OCI-LY3 (cell line): ENCODE measurements at regions not wholly inside any gene's neighbourhood (a gene's known extent, or its start where the extent isn't known, plus 50 kb on each side); places are given as distances from the start of the nearest gene placed in this dataset.

Experiments used
- H2AFZ ChIP-seq: fragments of 200-600, 300-600 bp; shearing (Covaris generic); 2 replicates; pipeline ENCODE4 v1.6.0; 2014; ENCODE audit warnings: antibody characterized with exemption, low read depth, low read length
- H3K27ac ChIP-seq: fragments of 200-600, 300-600 bp; sonication (generic); 2 replicates; pipeline ENCODE4 v1.5.1; 2014; ENCODE audit warnings: mild to moderate bottlenecking, low read length, moderate library complexity, mixed read lengths
- H3K27me3 ChIP-seq: fragments of 200-600, 300-600 bp; sonication (generic); 2 replicates; pipeline ENCODE4 v1.6.1; 2014; ENCODE audit warnings: low read depth, low read length, mixed read lengths
- H3K36me3 ChIP-seq: fragments of 200-600, 300-600 bp; sonication (generic); replicated peaks from 2 replicates; pipeline ENCODE3; 2014; ENCODE audit warnings: low read depth, low read length, mixed read lengths
- H3K4me1 ChIP-seq: fragments of 300-600, 200-600 bp; sonication (generic); 2 replicates; pipeline ENCODE4 v1.6.1; 2014; ENCODE audit warnings: low read length, mixed read lengths
- H3K4me2 ChIP-seq: fragments of 200-600, 300-600 bp; sonication (generic); 2 replicates; pipeline ENCODE4 v1.6.1; 2014; ENCODE audit warnings: low read length, mixed read lengths
- H3K4me3 ChIP-seq: fragments of 300-600, 200-600 bp; sonication (generic); 2 replicates; pipeline ENCODE4 v1.5.1; 2014; ENCODE audit warnings: antibody characterized with exemption, mild to moderate bottlenecking, low read length, moderate library complexity
- H3K79me2 ChIP-seq: fragments of 300-600, 200-600 bp; shearing (Covaris generic); 2 replicates; pipeline ENCODE4 v1.6.1; 2014; ENCODE audit warnings: mild to moderate bottlenecking, low read length, mixed read lengths
- H3K9ac ChIP-seq: fragments of 300-600, 200-600 bp; shearing (Covaris generic); 2 replicates; pipeline ENCODE4 v1.6.0; 2014; ENCODE audit warnings: mild to moderate bottlenecking, low read length, moderate library complexity
- H3K9me3 ChIP-seq: fragments of 200-600, 300-600 bp; shearing (Covaris generic); 2 replicates; pipeline ENCODE4 v1.6.1; 2014; ENCODE audit warnings: low read length, mixed read lengths; ENCODE audit not compliant: insufficient read depth
- H4K20me1 ChIP-seq: fragments of 200-600, 300-600 bp; sonication (generic); 2 replicates; pipeline ENCODE4 v1.6.1; 2016; ENCODE audit warnings: low read length, mixed read lengths; ENCODE audit not compliant: insufficient read depth
- CTCF ChIP-seq: fragments of 200-600, 300-600 bp; sonication (generic); IDR thresholded peaks from 2 replicates; pipeline ENCODE4 v1.5.1; 2014; ENCODE audit warnings: antibody characterized with exemption, low read length, low read depth
- EZH2phosphoT487 ChIP-seq: fragments of 200-600 bp; shearing (Covaris generic); IDR thresholded peaks from 2 replicates; pipeline ENCODE4 v1.6.1; 2018; ENCODE audit warnings: antibody characterized with exemption, mixed run types, low read depth

- no peaks in the 10 kb centered on the region for H3K36me3 ChIP-seq
- TF ChIP-seq CTCF (no peak), EZH2phosphoT487 (no peak)
- H3K27me3 ChIP-seq, result no peaks in the 10 kb centered on the region; the same call in 1 of the 2 replicates
- no peak overlapping the region for H3K4me2 ChIP-seq
- no peak overlapping the region for H3K4me3 ChIP-seq
- H3K79me2 ChIP-seq, result no peaks in the 10 kb centered on the region
- no peak overlapping the region for H3K9ac ChIP-seq
- H3K4me1 ChIP-seq, result no peaks in the 10 kb centered on the region
- H2AFZ ChIP-seq, result no peak overlapping the region
- no peak overlapping the region for H3K27ac ChIP-seq
- H3K9me3 ChIP-seq, result no peaks in the 10 kb centered on the region
- H4K20me1 ChIP-seq, result no peaks in the 10 kb centered on the region
Measured at GRCh38 chr6:159493231-159493897, 199.7 kb downstream of the SOD2 start.

- Histone ChIP-seq H3K4me1 (no peaks in the 10 kb centered on the region), H3K27me3 (no peaks in the 10 kb centered on the region; the same call in 1 of the 2 replicates), H3K4me2 (no peak overlapping the region), H3K27ac (no peak overlapping the region), H3K9me3 (no peaks in the 10 kb centered on the region), H3K79me2 (no peaks in the 10 kb centered on the region), H2AFZ (no peak overlapping the region), H3K9ac (no peak overlapping the region), H3K36me3 (no peaks in the 10 kb centered on the region), H3K4me3 (no peak overlapping the region), H4K20me1 (no peaks in the 10 kb centered on the region)
- no peak for TF ChIP-seq CTCF
Measured at GRCh38 chr6:159490298-159490937, 202.6 kb downstream of the SOD2 start.

GRCh38 chr6:159487636-159488035, 205.4 kb downstream of the SOD2 start:
- Histone ChIP-seq H3K27me3 (peaks cover 6% of the 10 kb centered on the region), H3K79me2 (no peaks in the 10 kb centered on the region), H3K27ac (no peak overlapping the region), H3K9me3 (no peaks in the 10 kb centered on the region), H3K9ac (no peak overlapping the region), H3K4me1 (no peaks in the 10 kb centered on the region), H2AFZ (no peak overlapping the region), H3K36me3 (no peaks in the 10 kb centered on the region), H4K20me1 (no peaks in the 10 kb centered on the region), H3K4me2 (no peak overlapping the region), H3K4me3 (no peak overlapping the region)
- no peak for TF ChIP-seq EZH2phosphoT487
- no peak for TF ChIP-seq CTCF

- Histone ChIP-seq H3K27ac (no peak overlapping the region), H3K4me2 (no peak overlapping the region), H3K27me3 (peaks cover 13% of the 10 kb centered on the region), H2AFZ (no peak overlapping the region), H3K9me3 (no peaks in the 10 kb centered on the region), H3K4me1 (no peaks in the 10 kb centered on the region), H3K79me2 (no peaks in the 10 kb centered on the region), H4K20me1 (no peaks in the 10 kb centered on the region), H3K9ac (no peak overlapping the region), H3K36me3 (no peaks in the 10 kb centered on the region), H3K4me3 (no peak overlapping the region)
- TF ChIP-seq EZH2phosphoT487 (no peak), CTCF (no peak)
Measured at GRCh38 chr6:159483259-159483658, 209.8 kb downstream of the SOD2 start.
